ENCODE measurements at regions not wholly inside any gene's neighbourhood (a gene's known extent, or its start where the extent isn't known, plus 50 kb on each side); places are given as distances from the start of the nearest gene placed in this dataset.

DNA sequence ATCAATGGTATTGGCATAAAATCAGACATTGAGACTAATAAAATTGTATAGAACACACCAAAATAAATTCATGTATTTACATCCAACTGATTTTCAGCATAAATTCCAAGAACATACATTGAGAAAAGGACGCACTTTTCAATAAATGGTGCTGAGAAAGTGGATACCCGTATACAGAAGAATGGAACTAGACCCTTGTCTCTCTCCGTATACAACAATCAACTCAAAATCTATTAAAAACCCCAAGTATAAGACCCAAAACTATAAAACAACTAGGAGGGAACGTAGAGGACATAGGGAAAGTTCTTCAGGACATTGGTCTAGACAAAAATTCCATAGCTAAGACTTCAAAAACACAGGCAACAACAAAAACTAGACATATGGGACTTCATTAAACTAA lies 97.4 kb downstream of the GGTLC2 start:
- Histone ChIP-seq H3K4me2 (no peak overlapping the region), H3K9me3 (ENCODE audit: insufficient read depth, low read depth) (no peaks in the 10 kb centered on the region)
- CTCF ChIA-PET: no interaction called here

DNA sequence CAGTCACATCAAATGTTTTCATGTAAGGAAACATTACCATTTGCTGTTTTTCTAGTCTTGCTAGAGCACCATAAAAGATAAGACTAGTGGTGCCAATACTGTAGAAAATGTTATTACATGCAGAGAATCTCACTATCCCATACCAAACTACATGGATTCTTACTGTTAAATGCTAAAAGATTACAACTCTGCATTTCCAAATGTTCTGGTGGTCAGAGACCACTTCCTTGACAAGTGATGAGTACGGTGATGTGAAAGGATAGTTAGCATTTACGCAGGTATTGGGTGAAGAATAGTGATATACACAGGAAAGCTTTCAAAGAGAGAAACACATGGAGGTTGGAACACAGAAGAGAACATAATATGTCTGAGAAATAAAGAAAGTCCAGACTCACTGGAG lies 98.2 kb downstream of the GGTLC2 start:
- no peaks in the 10 kb centered on the region for H3K79me2 ChIP-seq (ENCODE audit: low read depth)
- no peaks in the 10 kb centered on the region for H3K4me1 ChIP-seq (replicated peaks; ENCODE audit: insufficient read depth)
- no TSS peak for BruUV-seq (replicated peaks)
- H3K4me2 ChIP-seq: no peak overlapping the region
- intact Hi-C loops (cut with micrococcal nuclease; ENCODE audit: unreplicated experiment): no loop called here
- no peaks in the 10 kb centered on the region for H3F3A ChIP-seq (ENCODE audit: insufficient read depth, low read depth)
- no peaks in the 10 kb centered on the region for H3K36me3 ChIP-seq (ENCODE audit: low read depth)
- no peak overlapping the region for H3K27ac ChIP-seq
- ChIA-PET POLR2A (ENCODE audit: unreplicated experiment) (no interaction called here), CTCF (no interaction called here)
- DNase-seq: no peak
- H3K9me3 ChIP-seq (ENCODE audit: insufficient read depth, low read depth): no peaks in the 10 kb centered on the region
- TF ChIP-seq EZH2 (IDR thresholded peaks at IDR 0.05; ENCODE audit: low read depth): no peak
- TF ChIP-seq, protein P1, sequence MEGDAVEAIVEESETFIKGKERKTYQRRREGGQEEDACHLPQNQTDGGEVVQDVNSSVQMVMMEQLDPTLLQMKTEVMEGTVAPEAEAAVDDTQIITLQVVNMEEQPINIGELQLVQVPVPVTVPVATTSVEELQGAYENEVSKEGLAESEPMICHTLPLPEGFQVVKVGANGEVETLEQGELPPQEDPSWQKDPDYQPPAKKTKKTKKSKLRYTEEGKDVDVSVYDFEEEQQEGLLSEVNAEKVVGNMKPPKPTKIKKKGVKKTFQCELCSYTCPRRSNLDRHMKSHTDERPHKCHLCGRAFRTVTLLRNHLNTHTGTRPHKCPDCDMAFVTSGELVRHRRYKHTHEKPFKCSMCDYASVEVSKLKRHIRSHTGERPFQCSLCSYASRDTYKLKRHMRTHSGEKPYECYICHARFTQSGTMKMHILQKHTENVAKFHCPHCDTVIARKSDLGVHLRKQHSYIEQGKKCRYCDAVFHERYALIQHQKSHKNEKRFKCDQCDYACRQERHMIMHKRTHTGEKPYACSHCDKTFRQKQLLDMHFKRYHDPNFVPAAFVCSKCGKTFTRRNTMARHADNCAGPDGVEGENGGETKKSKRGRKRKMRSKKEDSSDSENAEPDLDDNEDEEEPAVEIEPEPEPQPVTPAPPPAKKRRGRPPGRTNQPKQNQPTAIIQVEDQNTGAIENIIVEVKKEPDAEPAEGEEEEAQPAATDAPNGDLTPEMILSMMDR (conservative IDR thresholded peaks at IDR 0.05): no peak
- no peak overlapping the region for H2AFZ ChIP-seq
- no peaks in the 10 kb centered on the region for H3K9me2 ChIP-seq (ENCODE audit: insufficient read depth)
- no peaks in the 10 kb centered on the region for H4K20me1 ChIP-seq (ENCODE audit: insufficient read depth)
- H3K27me3 ChIP-seq (ENCODE audit: insufficient read depth, low read depth): peaks cover 48% of the 10 kb centered on the region
- H3K4me3 ChIP-seq: no peak overlapping the region

More for the DNA sequence above, 97.4 kb downstream of the GGTLC2 start:
- no peaks in the 10 kb centered on the region for H4K20me1 ChIP-seq (ENCODE audit: insufficient read depth)
- H3K36me3 ChIP-seq (ENCODE audit: low read depth): no peaks in the 10 kb centered on the region
- POLR2A ChIA-PET (ENCODE audit: unreplicated experiment): no interaction called here
- no peaks in the 10 kb centered on the region for H3K9me2 ChIP-seq (ENCODE audit: insufficient read depth)
- no peaks in the 10 kb centered on the region for H3K4me1 ChIP-seq (replicated peaks; ENCODE audit: insufficient read depth)
- no peak overlapping the region for H3K27ac ChIP-seq
- no peak overlapping the region for H2AFZ ChIP-seq
- TF ChIP-seq, protein P1 (conservative IDR thresholded peaks at IDR 0.05): no peak
- no peak for TF ChIP-seq EZH2 (IDR thresholded peaks at IDR 0.05; ENCODE audit: low read depth)
- BruUV-seq (replicated peaks): no TSS peak
- H3K4me3 ChIP-seq: no peak overlapping the region
- H3K27me3 ChIP-seq (ENCODE audit: insufficient read depth, low read depth): peaks cover 49% of the 10 kb centered on the region
- DNase-seq: no peak
- H3K79me2 ChIP-seq (ENCODE audit: low read depth): no peaks in the 10 kb centered on the region
- no peaks in the 10 kb centered on the region for H3F3A ChIP-seq (ENCODE audit: insufficient read depth, low read depth)
- intact Hi-C loops (cut with micrococcal nuclease; ENCODE audit: unreplicated experiment): no loop called here

DNA sequence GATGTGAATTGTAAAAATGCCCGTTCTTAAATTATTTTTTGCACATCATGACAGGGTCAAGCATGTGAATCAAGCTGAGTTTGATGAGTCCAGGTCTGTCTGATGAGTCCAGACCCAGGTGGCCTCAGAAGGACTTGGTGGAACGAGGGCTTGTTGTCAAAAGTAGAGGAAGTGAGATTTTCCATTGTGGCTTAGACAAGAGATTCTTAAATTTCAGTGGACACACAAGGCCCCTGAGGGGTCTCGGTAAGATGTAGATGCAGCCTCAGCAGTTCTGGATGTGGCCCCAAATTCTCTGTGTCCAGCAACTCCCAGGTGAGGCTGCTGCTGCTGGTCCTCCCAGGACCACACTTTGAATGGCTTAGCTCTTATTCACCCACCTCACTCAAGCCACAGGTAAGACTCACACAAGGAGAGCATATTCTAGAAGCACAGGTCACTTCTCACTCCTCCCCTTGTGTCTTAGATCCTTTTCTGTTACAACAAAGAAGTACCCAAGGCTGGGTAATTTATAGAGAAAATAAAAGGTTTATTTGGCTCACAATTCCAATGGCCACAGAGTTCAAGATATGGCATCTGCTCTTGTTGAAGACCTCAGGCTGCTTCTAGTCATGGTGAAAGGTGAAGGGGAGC lies 98.8 kb downstream of the GGTLC2 start:
- H3F3A ChIP-seq (ENCODE audit: insufficient read depth, low read depth): no peaks in the 10 kb centered on the region
- no TSS peak for BruUV-seq (replicated peaks)
- H3K4me1 ChIP-seq (replicated peaks; ENCODE audit: insufficient read depth): no peaks in the 10 kb centered on the region
- H2AFZ ChIP-seq: no peak overlapping the region
- H4K20me1 ChIP-seq (ENCODE audit: insufficient read depth): no peaks in the 10 kb centered on the region
- no peak for DNase-seq
- no peaks in the 10 kb centered on the region for H3K79me2 ChIP-seq (ENCODE audit: low read depth)
- peaks cover 48% of the 10 kb centered on the region for H3K27me3 ChIP-seq (ENCODE audit: insufficient read depth, low read depth)
- no peak overlapping the region for H3K4me2 ChIP-seq
- TF ChIP-seq, protein P1 (conservative IDR thresholded peaks at IDR 0.05): no peak
- TF ChIP-seq EZH2 (IDR thresholded peaks at IDR 0.05; ENCODE audit: low read depth): no peak
- intact Hi-C loops (cut with micrococcal nuclease; ENCODE audit: unreplicated experiment): no loop called here
- no peak overlapping the region for H3K4me3 ChIP-seq
- H3K9me3 ChIP-seq (ENCODE audit: insufficient read depth, low read depth): no peaks in the 10 kb centered on the region
- no peaks in the 10 kb centered on the region for H3K9me2 ChIP-seq (ENCODE audit: insufficient read depth)
- H3K27ac ChIP-seq: no peak overlapping the region
- H3K36me3 ChIP-seq (ENCODE audit: low read depth): no peaks in the 10 kb centered on the region
- POLR2A ChIA-PET (ENCODE audit: unreplicated experiment): no interaction called here
- CTCF ChIA-PET: no interaction called here

All from PC-9 (cell line).